HG02678 (cell line): ENCODE measurements at regions not wholly inside any gene's neighbourhood (a gene's known extent, or its start where the extent isn't known, plus 50 kb on each side); places are given as distances from the start of the nearest gene placed in this dataset.
"Not testable (repeated sequence)": the region's sequence is repeated elsewhere in the genome, so short reads cannot be mapped to it uniquely, and the experiment has no call there.

ENCODE experiments used
- ATAC-seq: cut with Tn5 transposase; IDR thresholded peaks from one replicate; pipeline ENCODE4 v1.9.1; 2021; ENCODE audit warnings: mild to moderate bottlenecking, moderate library complexity; ENCODE audit not compliant: unreplicated experiment

DNA sequence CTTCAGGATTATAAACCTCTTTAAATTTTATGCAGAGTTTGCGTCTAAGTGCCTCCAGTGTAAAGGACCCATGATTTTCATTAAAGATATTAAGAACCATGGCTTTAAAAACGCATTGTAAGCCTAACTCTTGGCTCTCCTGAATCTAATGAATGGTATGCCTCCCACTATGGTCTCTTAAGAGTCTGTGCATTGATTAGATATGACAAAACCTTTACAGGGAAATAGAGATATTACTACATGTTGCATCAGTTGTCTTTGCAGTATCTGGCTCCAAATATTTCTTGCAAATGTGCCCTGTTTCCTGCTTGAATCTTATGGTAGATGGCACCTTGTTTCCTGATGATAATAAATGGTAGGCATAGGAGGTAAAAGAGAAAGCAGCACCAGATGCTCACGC is 189.3 kb upstream of the FSHR start:
- ATAC-seq = no peak

DNA sequence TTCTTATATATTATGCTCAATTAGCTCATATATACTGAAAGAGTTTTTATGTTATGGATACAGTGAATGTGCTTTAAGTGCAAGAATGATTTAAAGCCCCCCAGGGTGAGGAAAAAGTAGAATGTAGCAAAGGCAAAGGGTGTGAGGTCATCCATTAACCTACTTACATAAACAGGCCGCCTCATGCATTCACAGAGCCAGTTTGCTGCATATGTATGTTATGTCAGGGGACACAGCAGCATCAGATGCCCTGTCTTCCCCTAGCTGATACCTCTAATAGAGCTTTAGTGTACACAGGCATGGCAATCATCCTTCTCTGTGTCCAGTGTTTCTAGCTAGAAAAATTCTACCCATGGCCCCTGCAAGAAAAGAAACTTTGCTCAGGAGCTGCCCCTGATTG is 187.8 kb upstream of the FSHR start:
- ATAC-seq = no peak

DNA sequence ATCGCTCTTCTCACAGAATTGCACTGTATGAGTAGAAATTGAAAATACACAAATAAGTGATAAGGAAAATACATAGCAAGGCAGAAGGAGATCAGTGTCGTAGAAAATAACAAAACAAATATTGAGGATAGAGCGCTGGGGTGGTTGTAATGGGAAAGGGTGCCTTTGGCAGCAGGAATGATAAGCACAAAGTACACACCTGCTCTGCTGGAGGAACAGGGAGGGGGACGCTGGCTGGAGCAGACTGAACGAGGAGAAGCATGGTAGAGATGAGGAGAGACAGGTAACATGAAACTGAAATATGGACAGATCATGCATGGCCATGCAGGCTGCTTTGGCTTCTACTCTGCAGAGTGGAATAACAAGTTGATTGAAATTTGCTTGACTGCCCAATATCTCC is 181.2 kb upstream of the FSHR start:
- ATAC-seq = no peak

DNA sequence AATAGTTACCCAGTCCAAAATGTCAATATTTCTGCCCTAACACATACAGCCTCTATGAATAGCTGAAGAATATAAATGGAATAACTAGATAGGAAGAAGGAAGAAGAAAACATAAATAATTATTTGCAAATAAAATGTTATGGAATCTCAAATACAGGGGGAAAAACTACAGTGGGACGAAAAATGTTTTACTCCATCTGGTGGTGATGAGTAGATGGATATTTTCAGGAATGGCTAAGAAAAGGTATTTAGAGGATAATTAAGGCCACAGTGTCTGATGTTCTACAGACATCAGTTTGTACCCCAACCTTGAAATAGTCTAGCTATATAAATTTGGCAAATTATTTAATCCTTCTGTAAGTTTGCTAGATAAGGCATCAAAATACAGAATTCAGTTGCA is 178.1 kb upstream of the FSHR start:
- ATAC-seq = no peak

DNA sequence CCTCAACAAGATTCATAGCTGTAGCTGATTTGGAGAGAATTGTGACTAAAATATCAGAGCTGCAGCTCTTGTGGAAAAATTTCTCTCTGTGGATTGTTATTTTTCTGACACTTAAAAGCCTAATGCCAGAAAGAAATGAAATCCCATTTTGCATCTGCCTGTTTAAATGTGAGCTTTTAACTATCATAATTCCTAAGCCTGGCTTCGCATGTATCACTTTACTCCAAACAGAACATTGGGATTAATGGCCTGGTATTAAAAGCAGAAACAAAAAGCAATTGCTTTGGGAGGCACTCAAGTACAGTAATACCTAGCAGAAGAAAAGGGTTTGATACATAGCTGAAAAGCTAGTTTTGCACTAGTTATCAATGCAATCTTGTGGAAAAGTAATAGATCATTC is 164.2 kb upstream of the FSHR start:
- no peak for ATAC-seq

DNA sequence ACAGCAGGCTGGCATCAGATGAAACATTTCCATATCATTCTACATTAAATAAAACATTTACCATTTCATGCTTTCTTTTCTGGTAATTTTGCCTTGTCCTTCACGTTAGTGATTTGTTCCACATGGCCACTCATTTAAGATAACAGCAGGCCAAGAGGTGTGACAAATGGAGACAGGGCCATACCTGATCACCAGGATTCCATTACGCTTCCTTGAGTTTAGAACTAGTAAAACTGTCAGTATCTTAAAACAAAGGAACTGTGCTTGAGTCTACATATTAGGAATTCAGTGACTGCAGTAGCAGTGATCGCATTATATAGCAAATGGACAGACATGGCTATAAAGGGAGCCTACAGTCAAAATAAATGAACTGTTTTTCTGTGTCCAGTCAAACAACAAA is 155.1 kb upstream of the FSHR start:
- no peak for ATAC-seq

DNA sequence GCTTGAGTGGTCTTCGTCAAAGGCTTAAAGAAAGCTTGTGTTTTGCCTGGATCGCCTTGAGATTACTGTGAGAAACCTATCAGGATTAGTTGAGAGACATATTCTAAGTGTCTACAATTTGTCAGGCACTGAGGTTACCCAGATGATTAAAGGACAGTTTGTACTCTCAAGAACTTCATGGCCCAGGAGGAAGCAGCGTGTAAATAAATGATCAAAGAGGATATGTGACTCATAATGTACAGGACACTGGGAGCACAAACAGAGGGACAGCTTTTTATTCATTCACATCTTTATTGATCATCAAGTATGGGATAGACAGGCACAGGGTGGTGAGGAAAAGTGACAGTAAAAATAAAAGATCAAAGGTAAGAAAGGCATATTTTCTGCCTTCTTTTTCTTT is 152.6 kb upstream of the FSHR start:
- no peak for ATAC-seq

DNA sequence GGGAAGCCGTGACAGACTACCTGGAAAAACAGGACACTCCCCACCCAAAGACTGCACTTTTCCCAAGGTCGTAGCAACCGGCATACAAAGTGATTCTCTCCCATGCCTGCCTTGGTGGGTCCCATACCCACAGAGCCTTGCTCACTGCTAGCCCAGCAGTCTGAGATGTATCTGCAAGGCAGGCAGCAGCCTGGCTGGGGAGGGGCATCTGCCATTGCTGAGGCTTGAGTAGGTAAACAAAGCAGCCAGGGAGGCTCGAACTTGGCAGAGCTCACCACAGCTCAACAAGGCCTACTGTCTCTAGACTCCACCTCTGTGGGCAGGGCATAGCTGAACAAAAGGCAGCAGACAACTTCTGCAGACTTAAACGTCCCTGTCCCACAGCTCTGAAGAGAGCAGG is 144.4 kb upstream of the FSHR start:
- not testable (repeated sequence) for ATAC-seq

DNA sequence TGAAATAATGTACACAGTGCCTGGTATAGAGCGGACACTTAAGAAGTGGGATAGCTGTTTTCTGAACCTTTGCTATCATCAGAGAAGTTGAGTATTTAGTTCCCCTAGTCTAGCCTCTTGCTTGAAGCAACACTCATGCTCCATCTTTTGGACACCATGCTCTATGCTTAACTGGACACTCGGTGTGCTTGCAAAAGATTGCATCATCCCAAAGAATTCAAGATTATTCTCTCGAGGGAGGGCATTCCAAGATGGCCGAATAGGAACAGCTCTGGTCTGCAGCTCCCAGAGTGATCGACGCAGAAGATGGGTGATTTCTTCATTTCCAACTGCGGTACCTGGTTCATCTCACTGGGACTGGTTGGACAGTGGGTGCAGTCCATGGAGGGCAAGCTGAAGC is 143.9 kb upstream of the FSHR start:
- ATAC-seq = no peak

DNA sequence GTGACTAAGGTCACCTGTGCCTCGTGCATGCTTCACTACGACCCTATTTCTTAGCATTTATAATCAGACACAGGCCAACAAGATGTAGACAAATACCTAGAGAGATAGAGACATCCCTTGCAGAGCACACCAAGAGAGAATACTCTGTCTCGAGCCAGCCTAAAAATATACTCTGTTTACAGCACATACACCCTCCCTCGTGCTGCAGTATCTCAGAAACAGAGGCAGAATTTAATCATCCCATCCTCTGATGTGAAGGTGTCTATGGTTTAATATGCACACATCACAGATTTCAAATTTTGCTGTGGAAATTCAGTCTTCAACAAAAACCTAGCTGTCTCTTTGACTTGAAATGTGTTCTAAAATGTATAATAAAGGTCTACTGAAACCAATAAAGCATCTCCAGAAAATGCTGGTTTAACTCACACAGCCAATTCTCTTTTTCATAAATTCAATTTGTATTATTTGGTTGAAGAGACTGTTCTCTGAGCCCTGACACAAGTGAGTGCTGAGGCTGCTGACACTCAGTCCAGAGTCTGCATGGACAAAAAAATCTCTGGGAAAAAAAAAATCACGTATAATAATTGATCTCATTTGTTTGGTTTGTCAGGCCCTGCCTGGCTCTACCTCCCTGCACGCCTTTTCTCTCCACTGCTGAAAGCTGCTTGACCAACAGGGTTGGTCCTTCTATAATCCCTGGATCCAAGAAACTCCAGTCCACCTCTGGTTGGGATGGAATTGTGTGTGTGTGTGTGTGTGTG is 142.0 kb upstream of the FSHR start:
- no peak for ATAC-seq

DNA sequence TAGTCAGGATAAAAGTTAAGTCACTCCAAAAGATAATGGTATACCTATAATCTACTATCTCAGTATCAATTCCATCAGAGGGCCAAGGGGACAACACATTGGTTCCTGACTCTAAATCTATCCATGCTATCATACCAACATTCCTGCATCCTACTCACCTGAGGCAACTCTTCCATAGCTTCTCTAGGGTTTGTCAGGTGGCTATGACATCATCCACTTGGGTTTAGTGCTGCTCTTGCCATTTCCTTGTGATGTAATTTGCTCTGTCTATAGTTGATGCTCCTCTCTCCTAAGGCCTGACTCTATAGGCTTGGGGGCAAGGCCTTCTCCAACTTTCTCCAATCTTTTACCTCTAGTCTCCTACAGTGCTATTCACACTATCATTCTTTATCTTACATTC is 139.9 kb upstream of the FSHR start:
- ATAC-seq = no peak

DNA sequence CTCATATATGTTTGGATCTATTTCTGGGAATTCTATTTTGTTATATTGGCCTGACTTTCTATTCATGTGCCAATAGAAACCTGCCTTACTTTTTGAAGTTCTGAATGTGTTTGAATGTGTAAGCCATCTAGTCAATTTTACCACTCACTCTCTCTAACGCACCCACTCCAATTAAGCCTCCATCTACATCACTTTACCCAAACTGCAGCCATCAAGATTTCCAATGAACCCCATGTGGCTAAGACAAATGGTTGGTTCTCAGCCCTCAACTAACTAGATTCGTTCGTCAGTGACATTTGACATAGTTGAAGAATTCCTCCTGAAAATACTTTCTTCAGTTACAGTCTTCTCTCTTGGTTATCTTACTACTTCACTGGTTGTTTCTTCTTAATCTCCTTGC is 137.3 kb upstream of the FSHR start:
- ATAC-seq = no peak

DNA sequence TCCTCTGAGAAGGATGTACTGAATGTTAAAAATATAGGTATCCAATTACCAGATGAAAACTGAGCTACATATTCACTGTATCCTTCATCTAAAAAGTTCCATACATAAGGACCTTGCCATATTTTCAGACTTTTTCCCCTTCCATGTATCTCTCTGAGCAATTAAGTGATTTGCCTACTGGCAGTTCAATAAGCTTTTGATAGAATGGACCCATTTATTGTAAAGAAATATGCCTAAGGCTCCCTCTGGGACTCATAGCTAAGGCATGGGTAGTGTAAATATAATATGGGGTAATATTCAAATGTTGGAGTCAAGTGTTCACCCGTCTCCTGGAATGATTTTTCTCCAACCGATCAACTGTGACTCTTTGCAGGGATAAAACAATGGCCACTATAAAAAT is 135.4 kb upstream of the FSHR start:
- no peak for ATAC-seq

DNA sequence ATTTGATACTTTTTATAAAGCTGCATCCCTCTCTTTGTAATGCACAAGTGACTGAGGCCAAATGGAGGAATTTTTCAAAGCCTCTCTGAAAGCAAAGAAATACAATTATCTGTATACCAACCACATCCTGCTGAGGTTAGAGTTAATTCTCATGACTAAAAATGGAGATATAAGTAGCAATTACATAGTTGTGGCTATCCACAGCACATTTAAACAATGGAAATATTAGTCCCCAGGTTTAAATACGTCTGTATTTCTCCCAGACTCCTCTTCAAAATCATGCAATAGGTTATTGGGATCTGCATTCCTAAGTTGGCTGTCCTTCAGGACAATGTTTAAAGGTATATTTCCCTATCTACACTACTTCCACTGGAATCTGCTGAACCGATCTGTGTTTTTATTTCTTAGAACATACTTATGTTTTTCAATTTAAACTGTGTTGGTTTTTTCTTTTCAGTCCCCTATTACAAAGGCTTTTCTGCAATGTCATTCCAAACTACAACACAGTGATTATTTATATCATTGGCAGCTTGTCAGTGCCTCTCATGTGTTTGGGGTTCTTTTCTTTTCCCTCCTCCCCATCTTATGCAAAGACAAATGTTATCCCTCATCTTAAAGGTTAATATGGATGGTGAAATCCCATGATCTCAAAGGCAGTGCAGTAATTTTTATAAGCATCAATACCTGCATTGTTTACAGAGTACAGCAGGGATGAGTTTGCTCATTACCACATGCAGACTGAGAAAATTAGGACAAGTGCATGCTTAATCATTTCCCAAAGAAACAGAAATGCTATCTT is 134.8 kb upstream of the FSHR start:
- peak; percentile 78 for ATAC-seq

DNA sequence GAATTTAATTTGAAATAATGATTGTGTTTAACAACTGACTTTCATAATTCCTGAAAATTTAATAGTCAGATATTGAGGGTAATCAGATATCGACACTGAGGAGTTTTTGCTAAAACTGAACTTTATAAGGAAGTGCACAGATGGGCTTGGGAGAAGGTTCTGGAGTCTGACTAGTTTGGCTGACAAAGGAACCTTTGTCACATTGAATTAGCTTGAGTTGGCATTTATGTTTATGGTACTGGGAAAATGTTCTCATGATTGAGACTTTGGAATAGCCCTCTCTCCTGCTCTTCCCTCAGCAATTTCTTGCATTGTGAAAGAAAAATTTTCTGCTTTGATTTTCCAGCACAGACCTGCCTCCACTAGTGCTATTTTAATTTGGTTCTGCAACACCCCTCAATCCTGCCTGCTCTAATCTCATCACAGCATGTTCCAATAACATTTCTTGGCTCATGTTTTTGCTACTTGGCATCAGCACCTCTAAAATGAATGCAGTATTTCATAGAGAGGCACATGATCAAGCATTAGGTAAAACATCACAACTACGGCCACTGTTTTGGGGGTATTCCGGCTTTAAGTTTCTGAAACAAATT is 133.9 kb upstream of the FSHR start:
- peak; percentile 36 for ATAC-seq

DNA sequence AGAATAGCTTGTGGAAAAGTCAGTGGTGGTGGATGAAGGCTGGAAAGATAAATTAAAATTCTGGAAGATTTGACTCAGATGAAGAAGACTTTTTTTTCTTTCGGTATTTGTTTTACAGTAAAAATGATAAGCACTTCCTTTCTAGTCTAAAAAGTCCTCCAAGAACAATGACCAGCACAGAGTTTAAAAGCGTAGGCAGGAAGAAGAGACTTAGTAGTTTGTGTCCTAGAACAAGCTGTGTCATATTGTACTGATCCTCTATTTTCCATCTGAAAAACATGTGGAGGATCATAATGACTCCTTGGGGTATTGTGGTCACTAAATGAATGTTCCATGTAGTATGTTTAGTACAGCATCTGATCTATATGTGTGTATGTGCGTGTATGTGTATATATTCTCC is 132.4 kb upstream of the FSHR start:
- ATAC-seq = no peak

DNA sequence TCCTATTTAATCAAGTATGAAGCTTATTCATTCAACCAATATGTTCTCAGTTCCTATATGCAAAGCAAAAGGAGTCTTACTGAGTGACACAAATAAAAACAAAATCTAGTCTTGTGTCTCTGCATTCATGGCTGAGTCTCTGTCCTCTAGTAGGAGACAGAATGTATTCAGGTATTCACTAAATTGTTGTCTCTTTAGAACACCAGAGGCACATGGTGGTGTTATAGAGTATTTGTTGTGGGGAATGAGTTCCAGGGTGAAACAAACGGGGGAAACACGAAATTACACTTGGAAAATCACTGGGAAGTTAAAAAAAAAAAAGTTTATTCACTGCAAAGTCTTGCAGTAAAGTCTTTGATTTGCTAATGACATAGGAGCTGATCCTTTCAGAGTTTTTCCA is 131.7 kb upstream of the FSHR start:
- ATAC-seq = no peak

DNA sequence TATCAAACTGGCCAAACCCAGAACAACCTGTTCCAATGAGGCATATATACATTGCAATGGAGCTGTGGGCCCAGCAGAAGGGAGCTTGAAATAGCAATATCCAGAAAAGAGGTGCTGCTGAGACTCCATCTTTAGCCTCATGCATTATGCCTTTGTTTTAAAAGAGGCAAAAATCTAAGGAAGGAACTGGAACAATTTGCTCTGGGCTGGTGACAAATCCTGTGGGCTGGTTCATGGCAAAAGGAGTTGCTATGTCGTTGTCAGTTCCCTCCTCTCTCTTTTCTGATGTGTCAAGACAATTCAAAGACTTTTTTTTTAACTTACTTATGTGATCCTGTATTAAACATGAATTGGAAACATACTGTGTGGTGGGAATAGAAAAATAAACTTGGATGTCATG is 124.2 kb upstream of the FSHR start:
- ATAC-seq = no peak

DNA sequence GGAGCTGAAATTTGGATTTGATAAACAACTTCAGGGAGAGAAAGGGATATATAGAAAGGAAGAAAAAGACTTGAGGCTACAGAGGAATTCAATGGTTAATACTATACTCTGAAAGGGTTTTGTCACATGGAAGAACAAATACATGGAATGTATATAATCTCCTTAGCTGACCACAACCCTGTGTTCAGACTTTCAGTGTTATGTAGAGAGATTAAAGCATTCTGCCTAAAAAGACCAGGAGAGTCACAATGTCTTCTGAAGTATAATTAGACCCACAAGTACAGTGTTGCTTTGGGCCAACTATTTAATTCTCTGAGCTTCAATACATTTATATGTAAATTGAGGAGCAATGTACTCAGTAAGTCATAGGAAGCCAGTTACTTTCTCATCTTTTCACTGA is 123.8 kb upstream of the FSHR start:
- ATAC-seq = no peak

DNA sequence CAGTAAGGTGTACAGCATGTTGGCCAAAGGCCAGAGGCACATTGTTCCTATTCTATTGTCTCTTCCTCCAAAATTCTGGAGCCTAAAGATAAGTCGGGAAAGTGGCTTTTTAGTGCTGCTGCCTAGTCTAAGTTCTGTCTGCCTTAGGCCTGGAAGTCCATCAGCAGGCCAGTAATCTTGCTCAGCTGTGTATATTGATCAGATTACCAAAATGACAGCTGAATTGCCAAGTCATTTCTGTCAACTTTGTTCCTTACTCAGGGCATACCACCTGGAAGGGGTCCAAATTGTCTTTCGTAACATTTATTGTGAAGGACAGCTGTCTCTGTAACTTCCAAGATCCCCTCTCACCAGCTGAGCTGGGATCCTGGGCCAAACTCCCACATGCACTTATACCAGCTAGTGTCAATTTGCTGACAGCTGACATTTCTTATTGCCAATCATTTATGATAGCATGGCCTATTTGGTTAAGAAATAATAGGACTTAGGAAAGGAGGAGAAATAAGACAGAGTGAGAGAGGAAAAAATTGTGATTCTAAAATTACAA is 116.8 kb upstream of the FSHR start:
- no peak for ATAC-seq

DNA sequence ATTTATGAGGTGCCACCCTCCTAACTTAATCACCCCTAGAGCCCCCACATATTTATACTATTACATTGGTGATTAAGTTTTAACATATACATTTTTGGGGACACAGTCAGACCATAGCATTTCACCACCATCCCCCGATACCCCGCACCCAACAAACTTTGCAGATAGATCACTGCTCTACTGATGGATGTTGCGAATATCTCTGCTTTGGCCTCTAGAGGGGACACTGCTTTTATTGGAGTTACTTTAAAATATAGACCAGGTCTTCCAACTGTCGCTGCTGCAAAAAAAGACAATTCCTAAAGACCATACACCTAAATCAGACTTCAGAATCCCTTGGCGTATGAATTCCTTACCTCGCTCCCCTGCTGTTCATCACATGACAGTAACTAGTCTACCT is 115.8 kb upstream of the FSHR start:
- no peak for ATAC-seq

DNA sequence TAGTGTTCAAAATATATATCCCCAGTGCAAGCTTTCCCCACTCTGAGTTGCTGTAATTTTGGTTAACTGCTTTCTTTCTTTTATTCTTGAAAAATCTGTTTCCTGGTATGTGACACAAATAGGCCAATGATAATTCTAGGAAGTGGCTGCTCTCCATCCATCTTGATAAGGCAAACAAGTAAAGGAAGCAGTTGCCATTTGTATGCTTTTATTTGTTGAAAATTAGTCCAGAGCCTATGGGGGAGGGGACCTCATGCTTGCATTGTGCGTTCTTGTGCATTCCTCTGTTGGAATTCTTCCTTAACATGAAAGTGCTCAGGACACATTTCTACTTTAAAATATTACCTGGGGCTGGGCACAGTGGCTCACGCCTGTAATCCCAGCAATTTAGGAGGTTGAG is 111.2 kb upstream of the FSHR start:
- ATAC-seq = no peak
